ENCODE measurements at regions not wholly inside any gene's neighbourhood (a gene's known extent, or its start where the extent isn't known, plus 50 kb on each side); places are given as distances from the start of the nearest gene placed in this dataset.
A peak's percentile ranks its signal among the peaks of the same experiment; 100 is the strongest.
"Not testable (repeated sequence)": the region's sequence is repeated elsewhere in the genome, so short reads cannot be mapped to it uniquely, and the experiment has no call there.

GRCh38 chrX:95612350-95612749 is 1072.3 kb upstream of the DIAPH2 start:
- DNase-seq, result no peak

GRCh38 chrX:95622200-95622599 is 1062.4 kb upstream of the DIAPH2 start:
- no peak for DNase-seq

- DNase-seq, result no peak
Observed at GRCh38 chrX:95626748-95627147, 1057.9 kb upstream of the DIAPH2 start.

- no peak for DNase-seq
Observed at GRCh38 chrX:95628796-95629195, 1055.8 kb upstream of the DIAPH2 start.

- no peak for DNase-seq
Observed at GRCh38 chrX:95629737-95630136, 1054.9 kb upstream of the DIAPH2 start.

GRCh38 chrX:95640226-95640625 is 1044.4 kb upstream of the DIAPH2 start:
- DNase-seq, result no peak

- no peak for DNase-seq
Observed at GRCh38 chrX:95645738-95646137, 1038.9 kb upstream of the DIAPH2 start.

GRCh38 chrX:95662200-95662599 is 1022.4 kb upstream of the DIAPH2 start:
- no peak for DNase-seq

- no peak for DNase-seq
Observed at GRCh38 chrX:95666056-95666455, 1018.6 kb upstream of the DIAPH2 start.

GRCh38 chrX:95675011-95675410 is 1009.6 kb upstream of the DIAPH2 start:
- no peak for DNase-seq

GRCh38 chrX:95675794-95676193 is 1008.8 kb upstream of the DIAPH2 start:
- no peak for DNase-seq

- no peak for DNase-seq
Observed at GRCh38 chrX:95678679-95679078, 1006.0 kb upstream of the DIAPH2 start.

- DNase-seq, result no peak
Observed at GRCh38 chrX:95693365-95693764, 991.3 kb upstream of the DIAPH2 start.

GRCh38 chrX:95703696-95704095 is 980.9 kb upstream of the DIAPH2 start:
- no peak for DNase-seq

- DNase-seq, result no peak
Observed at GRCh38 chrX:95716841-95717240, 967.8 kb upstream of the DIAPH2 start.

GRCh38 chrX:95718746-95719145 is 965.9 kb upstream of the DIAPH2 start:
- no peak for DNase-seq

GRCh38 chrX:95721011-95721410 is 963.6 kb upstream of the DIAPH2 start:
- DNase-seq, result peak; percentile 43

GRCh38 chrX:95728446-95728845 is 956.2 kb upstream of the DIAPH2 start:
- DNase-seq, result peak; percentile 45

- no peak for DNase-seq
Observed at GRCh38 chrX:95729401-95729800, 955.2 kb upstream of the DIAPH2 start.

GRCh38 chrX:95733426-95733825 is 951.2 kb upstream of the DIAPH2 start:
- peak; percentile 2 for DNase-seq

- DNase-seq, result no peak
Observed at GRCh38 chrX:95754411-95754810, 930.2 kb upstream of the DIAPH2 start.

- DNase-seq, result no peak
Observed at GRCh38 chrX:95760356-95760755, 924.3 kb upstream of the DIAPH2 start.

- no peak for DNase-seq
Observed at GRCh38 chrX:95762716-95763115, 921.9 kb upstream of the DIAPH2 start.

- DNase-seq, result peak; percentile 80
Observed at GRCh38 chrX:95764972-95765451, 919.6 kb upstream of the DIAPH2 start.

- DNase-seq, result not testable (repeated sequence)
Observed at GRCh38 chrX:95771198-95771597, 913.4 kb upstream of the DIAPH2 start.
